ENCODE measurements at regions not wholly inside any gene's neighbourhood (a gene's known extent, or its start where the extent isn't known, plus 50 kb on each side); places are given as distances from the start of the nearest gene placed in this dataset.

DNA sequence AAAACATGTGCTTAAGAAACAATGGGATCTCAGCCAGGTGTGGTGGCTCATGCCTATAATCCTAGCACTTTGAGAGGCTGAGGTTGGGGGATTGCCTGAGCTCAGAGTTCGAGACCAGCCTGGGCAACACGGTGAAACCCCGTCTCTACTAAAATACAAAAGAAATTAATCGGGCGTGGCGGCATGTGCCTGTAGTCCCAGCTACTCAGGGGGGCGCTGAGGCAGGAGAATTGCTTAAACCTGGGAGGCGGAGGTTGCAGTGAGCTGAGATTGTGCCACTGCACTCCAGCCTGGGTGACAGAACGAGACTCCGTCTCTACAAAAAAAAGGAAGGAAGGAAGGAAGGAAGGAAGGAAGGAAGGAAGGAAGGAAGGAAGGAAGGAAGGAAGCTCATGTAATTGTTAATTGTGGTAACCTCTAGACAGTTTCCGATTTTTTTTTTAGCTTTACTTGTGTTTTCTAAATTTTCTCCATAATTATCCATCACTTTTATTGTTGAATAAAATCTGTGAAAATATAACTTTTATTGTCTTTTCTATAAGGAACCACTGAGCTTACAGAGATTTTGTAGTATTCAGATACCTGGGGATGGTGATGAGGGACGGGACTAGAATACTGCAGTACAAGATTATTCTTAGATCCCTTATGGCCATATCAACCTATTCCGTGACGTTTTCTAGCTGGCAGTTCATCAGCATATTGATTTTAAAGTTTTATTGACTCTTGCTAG, 506.9 kb downstream of the NR2F2 start:
- H3K4me3 ChIP-seq (ENCODE audit: low read depth, low read length) = no peak overlapping the region
- no peak overlapping the region for H3K27ac ChIP-seq (ENCODE audit: extremely low read depth, low read depth, low read length)
- H3K4me1 ChIP-seq (ENCODE audit: control insufficient read depth, insufficient read depth, low read length) = no peaks in the 10 kb centered on the region
- TF ChIP-seq ZNF776 (tag by site-specific recombination; IDR thresholded peaks at IDR 0.05; ENCODE audit: borderline replicate concordance) = no peak
- no peak for TF ChIP-seq ZNF658 (tag by site-specific recombination; IDR thresholded peaks at IDR 0.05)
- TF ChIP-seq, protein P1, sequence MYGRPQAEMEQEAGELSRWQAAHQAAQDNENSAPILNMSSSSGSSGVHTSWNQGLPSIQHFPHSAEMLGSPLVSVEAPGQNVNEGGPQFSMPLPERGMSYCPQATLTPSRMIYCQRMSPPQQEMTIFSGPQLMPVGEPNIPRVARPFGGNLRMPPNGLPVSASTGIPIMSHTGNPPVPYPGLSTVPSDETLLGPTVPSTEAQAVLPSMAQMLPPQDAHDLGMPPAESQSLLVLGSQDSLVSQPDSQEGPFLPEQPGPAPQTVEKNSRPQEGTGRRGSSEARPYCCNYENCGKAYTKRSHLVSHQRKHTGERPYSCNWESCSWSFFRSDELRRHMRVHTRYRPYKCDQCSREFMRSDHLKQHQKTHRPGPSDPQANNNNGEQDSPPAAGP (tag by site-specific recombination; IDR thresholded peaks at IDR 0.05) = no peak
- TF ChIP-seq ZBTB48 (tag by site-specific recombination; IDR thresholded peaks at IDR 0.05) = no peak
- TF ChIP-seq, protein P2, sequence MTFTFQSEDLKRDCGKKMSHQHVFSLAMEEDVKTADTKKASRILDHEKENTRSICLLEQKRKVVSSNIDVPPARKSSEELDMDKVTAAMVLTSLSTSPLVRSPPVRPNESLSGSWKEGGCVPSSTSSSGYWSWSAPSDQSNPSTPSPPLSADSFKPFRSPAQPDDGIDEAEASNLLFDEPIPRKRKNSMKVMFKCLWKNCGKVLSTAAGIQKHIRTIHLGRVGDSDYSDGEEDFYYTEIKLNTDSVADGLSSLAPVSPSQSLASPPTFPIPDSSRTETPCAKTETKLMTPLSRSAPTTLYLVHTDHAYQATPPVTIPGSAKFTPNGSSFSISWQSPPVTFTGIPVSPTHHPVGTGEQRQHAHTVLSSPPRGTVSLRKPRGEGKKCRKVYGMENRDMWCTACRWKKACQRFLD (tag by site-specific recombination; IDR thresholded peaks at IDR 0.05) = no peak
- TF ChIP-seq ZNF600 (tag by site-specific recombination; IDR thresholded peaks at IDR 0.05) = no peak
- TF ChIP-seq KLF9 (tag by site-specific recombination; IDR thresholded peaks at IDR 0.05; ENCODE audit: low read depth) = no peak
- TF ChIP-seq ZSCAN16 (tag by site-specific recombination; IDR thresholded peaks at IDR 0.05) = no peak
- no peak for TF ChIP-seq KLF16 (tag by site-specific recombination; IDR thresholded peaks at IDR 0.05)
- no peak for TF ChIP-seq ZNF670 (tag by site-specific recombination; IDR thresholded peaks at IDR 0.05; ENCODE audit: low read depth)
- TF ChIP-seq OSR2 (tag by site-specific recombination; IDR thresholded peaks at IDR 0.05) = no peak
- TF ChIP-seq, protein P3, sequence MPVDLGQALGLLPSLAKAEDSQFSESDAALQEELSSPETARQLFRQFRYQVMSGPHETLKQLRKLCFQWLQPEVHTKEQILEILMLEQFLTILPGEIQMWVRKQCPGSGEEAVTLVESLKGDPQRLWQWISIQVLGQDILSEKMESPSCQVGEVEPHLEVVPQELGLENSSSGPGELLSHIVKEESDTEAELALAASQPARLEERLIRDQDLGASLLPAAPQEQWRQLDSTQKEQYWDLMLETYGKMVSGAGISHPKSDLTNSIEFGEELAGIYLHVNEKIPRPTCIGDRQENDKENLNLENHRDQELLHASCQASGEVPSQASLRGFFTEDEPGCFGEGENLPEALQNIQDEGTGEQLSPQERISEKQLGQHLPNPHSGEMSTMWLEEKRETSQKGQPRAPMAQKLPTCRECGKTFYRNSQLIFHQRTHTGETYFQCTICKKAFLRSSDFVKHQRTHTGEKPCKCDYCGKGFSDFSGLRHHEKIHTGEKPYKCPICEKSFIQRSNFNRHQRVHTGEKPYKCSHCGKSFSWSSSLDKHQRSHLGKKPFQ (tag by site-specific recombination; IDR thresholded peaks at IDR 0.05) = no peak
- TF ChIP-seq ZNF155 (tag by site-specific recombination; IDR thresholded peaks at IDR 0.05) = no peak
- TF ChIP-seq ZNF211 (tag by site-specific recombination; IDR thresholded peaks at IDR 0.05; ENCODE audit: low read depth) = no peak
- TF ChIP-seq, protein P4, sequence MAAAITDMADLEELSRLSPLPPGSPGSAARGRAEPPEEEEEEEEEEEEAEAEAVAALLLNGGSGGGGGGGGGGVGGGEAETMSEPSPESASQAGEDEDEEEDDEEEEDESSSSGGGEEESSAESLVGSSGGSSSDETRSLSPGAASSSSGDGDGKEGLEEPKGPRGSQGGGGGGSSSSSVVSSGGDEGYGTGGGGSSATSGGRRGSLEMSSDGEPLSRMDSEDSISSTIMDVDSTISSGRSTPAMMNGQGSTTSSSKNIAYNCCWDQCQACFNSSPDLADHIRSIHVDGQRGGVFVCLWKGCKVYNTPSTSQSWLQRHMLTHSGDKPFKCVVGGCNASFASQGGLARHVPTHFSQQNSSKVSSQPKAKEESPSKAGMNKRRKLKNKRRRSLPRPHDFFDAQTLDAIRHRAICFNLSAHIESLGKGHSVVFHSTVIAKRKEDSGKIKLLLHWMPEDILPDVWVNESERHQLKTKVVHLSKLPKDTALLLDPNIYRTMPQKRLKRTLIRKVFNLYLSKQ (tag by site-specific recombination; IDR thresholded peaks at IDR 0.05; ENCODE audit: borderline replicate concordance) = no peak
- no peak for TF ChIP-seq ZNF157 (tag by site-specific recombination; IDR thresholded peaks at IDR 0.05)
- no peak for TF ChIP-seq ZNF830 (tag by site-specific recombination; IDR thresholded peaks at IDR 0.05; ENCODE audit: low read depth)
- no peak for TF ChIP-seq ZNF626 (tag by site-specific recombination; IDR thresholded peaks at IDR 0.05)
- CTCF ChIA-PET = interaction anchor here (0.6 to 0.8 kb wide), 2 partner anchors 17 kb away, joined by 3 to 4 read pairs; no protein-coding TSS in a partner anchor
- no peaks in the 10 kb centered on the region for H3K36me3 ChIP-seq (ENCODE audit: control insufficient read depth in 2 of 2, insufficient read depth in 1 of 2, low read length in 2 of 2)
- POLR2A ChIA-PET = no interaction called here
- H3K9me3 ChIP-seq (ENCODE audit: control insufficient read depth, insufficient read depth, low read depth, low read length) = no peaks in the 10 kb centered on the region

DNA sequence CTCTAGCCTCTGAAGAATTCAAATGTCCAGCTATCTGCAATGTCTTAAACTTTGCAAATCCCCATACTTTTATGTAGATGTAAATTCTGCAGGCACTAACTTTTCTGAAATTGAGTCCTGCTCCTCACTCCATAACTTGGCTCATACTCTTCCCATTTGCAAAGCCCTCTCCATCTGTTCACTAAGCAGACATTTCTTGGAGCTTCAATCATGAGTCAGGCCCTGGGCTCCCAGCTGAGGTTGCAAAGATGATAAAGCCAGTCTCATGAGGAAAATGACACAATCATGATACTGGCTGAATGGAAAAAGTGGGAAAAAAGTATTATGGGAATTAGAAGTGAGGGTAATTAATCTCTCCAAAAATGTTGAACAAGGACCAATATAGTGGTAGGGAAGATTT, 507.6 kb downstream of the NR2F2 start:
- Histone ChIP-seq H3K36me3 (ENCODE audit: control insufficient read depth in 2 of 2, insufficient read depth in 1 of 2, low read length in 2 of 2) (no peaks in the 10 kb centered on the region), H3K27ac (ENCODE audit: extremely low read depth, low read depth, low read length) (no peak overlapping the region), H3K9me3 (ENCODE audit: control insufficient read depth, insufficient read depth, low read depth, low read length) (no peaks in the 10 kb centered on the region), H3K4me3 (ENCODE audit: low read depth, low read length) (no peak overlapping the region), H3K4me1 (ENCODE audit: control insufficient read depth, insufficient read depth, low read length) (no peaks in the 10 kb centered on the region)
- ChIA-PET POLR2A (no interaction called here), CTCF (interaction anchor here (0.6 kb wide), 1 partner anchor 16 kb away, joined by 4 read pairs; no protein-coding TSS in a partner anchor)
- TF ChIP-seq, protein P5, sequence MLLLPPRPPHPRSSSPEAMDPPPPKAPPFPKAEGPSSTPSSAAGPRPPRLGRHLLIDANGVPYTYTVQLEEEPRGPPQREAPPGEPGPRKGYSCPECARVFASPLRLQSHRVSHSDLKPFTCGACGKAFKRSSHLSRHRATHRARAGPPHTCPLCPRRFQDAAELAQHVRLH (tag by site-specific recombination; IDR thresholded peaks at IDR 0.05) = no peak
- TF ChIP-seq ZBTB7A (tag by site-specific recombination; IDR thresholded peaks at IDR 0.05; ENCODE audit: low read depth) (no peak), ZNF621 (tag by site-specific recombination; IDR thresholded peaks at IDR 0.05) (no peak), ZNF416 (tag by site-specific recombination; IDR thresholded peaks at IDR 0.05) (no peak)
- TF ChIP-seq, protein P6, sequence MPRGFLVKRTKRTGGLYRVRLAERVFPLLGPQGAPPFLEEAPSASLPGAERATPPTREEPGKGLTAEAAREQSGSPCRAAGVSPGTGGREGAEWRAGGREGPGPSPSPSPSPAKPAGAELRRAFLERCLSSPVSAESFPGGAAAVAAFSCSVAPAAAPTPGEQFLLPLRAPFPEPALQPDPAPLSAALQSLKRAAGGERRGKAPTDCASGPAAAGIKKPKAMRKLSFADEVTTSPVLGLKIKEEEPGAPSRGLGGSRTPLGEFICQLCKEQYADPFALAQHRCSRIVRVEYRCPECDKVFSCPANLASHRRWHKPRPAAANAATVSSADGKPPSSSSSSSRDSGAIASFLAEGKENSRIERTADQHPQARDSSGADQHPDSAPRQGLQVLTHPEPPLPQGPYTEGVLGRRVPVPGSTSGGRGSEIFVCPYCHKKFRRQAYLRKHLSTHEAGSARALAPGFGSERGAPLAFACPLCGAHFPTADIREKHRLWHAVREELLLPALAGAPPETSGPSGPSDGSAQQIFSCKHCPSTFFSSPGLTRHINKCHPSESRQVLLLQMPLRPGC (tag by site-specific recombination; IDR thresholded peaks at IDR 0.05) = no peak
- TF ChIP-seq, protein P7, sequence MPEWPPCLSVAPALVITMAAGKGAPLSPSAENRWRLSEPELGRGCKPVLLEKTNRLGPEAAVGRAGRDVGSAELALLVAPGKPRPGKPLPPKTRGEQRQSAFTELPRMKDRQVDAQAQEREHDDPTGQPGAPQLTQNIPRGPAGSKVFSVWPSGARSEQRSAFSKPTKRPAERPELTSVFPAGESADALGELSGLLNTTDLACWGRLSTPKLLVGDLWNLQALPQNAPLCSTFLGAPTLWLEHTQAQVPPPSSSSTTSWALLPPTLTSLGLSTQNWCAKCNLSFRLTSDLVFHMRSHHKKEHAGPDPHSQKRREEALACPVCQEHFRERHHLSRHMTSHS (tag by site-specific recombination; IDR thresholded peaks at IDR 0.05) = no peak

Measured in HEK293 (cell line).